DND-41 (cell line): ENCODE measurements at regions not wholly inside any gene's neighbourhood (a gene's known extent, or its start where the extent isn't known, plus 50 kb on each side); places are given as distances from the start of the nearest gene placed in this dataset.

Experiments used
- ATAC-seq: fragments of 200-7000 bp; cut with Tn5 transposase; 3 replicates; pipeline ENCODE4 v1.9.1; 2021; ENCODE audit warnings: low read depth; ENCODE audit not compliant: insufficient read depth
- DNase-seq: peaks from one replicate; pipeline ENCODE4 v3.0.0-alpha.2; 2020
- H2AFZ ChIP-seq: 2 replicates; pipeline ENCODE4 v1.6.0; 2012; ENCODE audit warnings: low read depth, low read length
- H3K27ac ChIP-seq: 2 replicates; pipeline ENCODE4 v1.5.1; 2012; ENCODE audit warnings: low read length, inconsistent platforms
- H3K27me3 ChIP-seq: fragments of 200-600 bp; sonication (generic); 2 replicates; pipeline ENCODE4 v1.6.0; 2012; ENCODE audit warnings: low read length, mild to moderate bottlenecking, inconsistent platforms; ENCODE audit not compliant: insufficient read depth, poor library complexity
- H3K36me3 ChIP-seq: 2 replicates; pipeline ENCODE4 v1.5.1; 2012; ENCODE audit warnings: low read length, inconsistent platforms; ENCODE audit not compliant: insufficient read depth
- H3K4me1 ChIP-seq: 2 replicates; pipeline ENCODE4 v1.5.1; 2012; ENCODE audit warnings: mild to moderate bottlenecking, low read length; ENCODE audit not compliant: insufficient read depth
- H3K4me2 ChIP-seq: 2 replicates; pipeline ENCODE4 v1.6.0; 2012; ENCODE audit warnings: mild to moderate bottlenecking, moderate library complexity, low read length, inconsistent platforms; ENCODE audit not compliant: insufficient read depth
- H3K4me3 ChIP-seq, 2 experiments: fragments of 200-600 bp in 1 of 2; shearing (Covaris generic) in 1 of 2; 2 replicates each; pipeline ENCODE4 v1.5.1; 2012 to 2016; ENCODE audit warnings: inconsistent platforms in 2 of 2, low read length in 2 of 2, mild to moderate bottlenecking in 2 of 2, low read depth in 1 of 2, moderate library complexity in 1 of 2
- H3K79me2 ChIP-seq: 2 replicates; pipeline ENCODE4 v1.6.0; 2012; ENCODE audit warnings: low read length, inconsistent platforms; ENCODE audit not compliant: insufficient read depth
- H3K9ac ChIP-seq: 2 replicates; pipeline ENCODE4 v1.6.0; 2012; ENCODE audit warnings: low read depth, mild to moderate bottlenecking, inconsistent platforms, low read length, moderate library complexity
- H3K9me3 ChIP-seq: 2 replicates; pipeline ENCODE4 v1.5.1; 2012; ENCODE audit warnings: low read length, moderate library complexity, mild to moderate bottlenecking, inconsistent platforms; ENCODE audit not compliant: insufficient read depth, severe bottlenecking
- H4K20me1 ChIP-seq: 2 replicates; pipeline ENCODE4 v1.6.0; 2012; ENCODE audit warnings: low read length; ENCODE audit not compliant: insufficient read depth
- CTCF ChIP-seq: IDR thresholded peaks from 2 replicates; pipeline ENCODE4 v1.5.1; 2012; ENCODE audit warnings: borderline replicate concordance, low read length, moderate library complexity, mild to moderate bottlenecking; ENCODE audit not compliant: poor library complexity, severe bottlenecking; ENCODE audit errors: extremely low read depth
- EZH2 ChIP-seq: IDR thresholded peaks from 3 replicates; pipeline ENCODE4 v1.6.1; 2012; ENCODE audit warnings: borderline replicate concordance, low read depth, mild to moderate bottlenecking, moderate library complexity, low read length, inconsistent platforms; ENCODE audit not compliant: severe bottlenecking

- H3K27me3 ChIP-seq = no peaks in the 10 kb centered on the region
- no peak for ATAC-seq
- no peaks in the 10 kb centered on the region for H3K4me1 ChIP-seq
- TF ChIP-seq EZH2 (no peak), CTCF (no peak)
- H3K9me3 ChIP-seq = no peaks in the 10 kb centered on the region
- H3K4me3 ChIP-seq = no peak overlapping the region
- no peaks in the 10 kb centered on the region for H4K20me1 ChIP-seq
- no peak overlapping the region for H3K4me2 ChIP-seq
- no peak overlapping the region for H2AFZ ChIP-seq
- no peak for DNase-seq
- no peaks in the 10 kb centered on the region for H3K36me3 ChIP-seq
- no peak overlapping the region for H3K27ac ChIP-seq
- no peaks in the 10 kb centered on the region for H3K79me2 ChIP-seq
- H3K9ac ChIP-seq = no peak overlapping the region
Measured at GRCh38 chr5:104088876-104089778, 526.5 kb upstream of the NUDT12 start.

- Histone ChIP-seq H3K9me3 (no peaks in the 10 kb centered on the region), H3K36me3 (no peaks in the 10 kb centered on the region), H3K4me2 (no peak overlapping the region), H2AFZ (no peak overlapping the region), H3K9ac (no peak overlapping the region), H3K4me3 (no peak overlapping the region), H4K20me1 (no peaks in the 10 kb centered on the region), H3K4me1 (no peaks in the 10 kb centered on the region), H3K27me3 (no peaks in the 10 kb centered on the region), H3K27ac (no peak overlapping the region), H3K79me2 (no peaks in the 10 kb centered on the region)
- ATAC-seq (no peak), DNase-seq (no peak)
- TF ChIP-seq EZH2 (no peak), CTCF (no peak)
Measured at GRCh38 chr5:104084896-104085295, 522.3 kb upstream of the NUDT12 start.

- Histone ChIP-seq H3K27me3 (no peaks in the 10 kb centered on the region), H3K4me3 (no peak overlapping the region), H3K4me2 (no peak overlapping the region), H4K20me1 (no peaks in the 10 kb centered on the region), H3K27ac (no peak overlapping the region), H3K4me1 (no peaks in the 10 kb centered on the region), H3K9ac (no peak overlapping the region), H3K9me3 (no peaks in the 10 kb centered on the region), H3K36me3 (no peaks in the 10 kb centered on the region), H3K79me2 (no peaks in the 10 kb centered on the region), H2AFZ (no peak overlapping the region)
- TF ChIP-seq EZH2 (no peak), CTCF (no peak)
- ATAC-seq (no peak), DNase-seq (no peak)
Measured at GRCh38 chr5:104082754-104083153, 520.2 kb upstream of the NUDT12 start.

- H3K36me3 ChIP-seq = no peaks in the 10 kb centered on the region
- H4K20me1 ChIP-seq = no peaks in the 10 kb centered on the region
- no peak overlapping the region for H3K4me3 ChIP-seq
- DNase-seq (no peak), ATAC-seq (no peak)
- H3K4me1 ChIP-seq = no peaks in the 10 kb centered on the region
- TF ChIP-seq CTCF (no peak), EZH2 (no peak)
- no peak overlapping the region for H3K4me2 ChIP-seq
- H3K9me3 ChIP-seq = no peaks in the 10 kb centered on the region
- H3K27ac ChIP-seq = no peak overlapping the region
- no peaks in the 10 kb centered on the region for H3K27me3 ChIP-seq
- H3K9ac ChIP-seq = no peak overlapping the region
- no peaks in the 10 kb centered on the region for H3K79me2 ChIP-seq
- H2AFZ ChIP-seq = no peak overlapping the region
Measured at GRCh38 chr5:104081232-104081631, 518.6 kb upstream of the NUDT12 start.
